GM12891 (cell line): ENCODE measurements at regions not wholly inside any gene's neighbourhood (a gene's known extent, or its start where the extent isn't known, plus 50 kb on each side); places are given as distances from the start of the nearest gene placed in this dataset.

Source experiments
- PAX5 ChIP-seq: IDR thresholded peaks from 2 replicates; pipeline ENCODE4 v1.6.1; 2011; ENCODE audit warnings: low read length, moderate library complexity, mild to moderate bottlenecking; ENCODE audit not compliant: insufficient read depth, severe bottlenecking
- POLR2A ChIP-seq: IDR thresholded peaks from 2 replicates; pipeline ENCODE4 v1.6.1; 2011; ENCODE audit warnings: low read depth, low read length, control low read depth
- POLR2AphosphoS5 ChIP-seq: IDR thresholded peaks from 2 replicates; pipeline ENCODE4 v1.6.1; 2011; ENCODE audit warnings: low read depth, low read length, control low read depth
- POU2F2 ChIP-seq: IDR thresholded peaks from 2 replicates; pipeline ENCODE4 v1.6.1; 2011; ENCODE audit warnings: low read depth, mild to moderate bottlenecking, control low read depth, low read length, moderate library complexity
- SPI1 ChIP-seq: IDR thresholded peaks from 2 replicates; pipeline ENCODE4 v1.6.1; 2011; ENCODE audit warnings: low read depth, low read length, control low read depth
- TAF1 ChIP-seq: IDR thresholded peaks from 2 replicates; pipeline ENCODE4 v1.6.1; 2011; ENCODE audit warnings: low read depth, low read length, control low read depth

- TF ChIP-seq TAF1: no peak
- TF ChIP-seq POLR2A: no peak
- TF ChIP-seq POLR2AphosphoS5: no peak
- no peak for TF ChIP-seq SPI1
- no peak for TF ChIP-seq POU2F2
- no peak for TF ChIP-seq PAX5
These were observed 484.0 kb upstream of the TGFBR2 start for GRCh38 chr3:30122359-30122758.
